Sigmoid colon (tissue), 3 donors: ENCODE measurements at regions not wholly inside any gene's neighbourhood (a gene's known extent, or its start where the extent isn't known, plus 50 kb on each side); places are given as distances from the start of the nearest gene placed in this dataset.

ENCODE experiments used
- CTCF ChIP-seq, 4 experiments: fragments of 450-650 bp in 3 of 4; fragments of 200-600 bp in 1 of 4; IDR thresholded peaks; one replicate each; pipeline ENCODE4 v1.5.1; 2016 to 2019; ENCODE audit warnings: antibody characterized with exemption in 4 of 4, mild to moderate bottlenecking in 3 of 4, moderate library complexity in 2 of 4
- POLR2A ChIP-seq, 2 donors: fragments of 450-650 bp; IDR thresholded peaks; one replicate each; pipeline ENCODE4 v1.6.1; 2016; ENCODE audit warnings: antibody characterized with exemption in 2 of 2, mild to moderate bottlenecking in 2 of 2, moderate library complexity in 2 of 2

- no peak for TF ChIP-seq CTCF (IDR thresholded peaks at IDR 0.05)
- TF ChIP-seq POLR2A (IDR thresholded peaks at IDR 0.05), result no peak
Observed at GRCh38 chr4:26106776-26107175, 192.8 kb downstream of the SMIM20 start.
